Testis (tissue), 2 donors: ENCODE measurements at regions not wholly inside any gene's neighbourhood (a gene's known extent, or its start where the extent isn't known, plus 50 kb on each side); places are given as distances from the start of the nearest gene placed in this dataset.

Source experiments
- DNase-seq: peaks from one replicate; pipeline ENCODE4 v3.0.0-alpha.2; 2019
- H3K27ac ChIP-seq, 2 donors: fragments of 200-600 bp; sonication (generic); one replicate each; pipeline ENCODE4 v1.5.1; 2019
- H3K27me3 ChIP-seq: fragments of 200-600 bp; sonication (generic); one replicate; pipeline ENCODE4 v1.5.1; 2019
- H3K36me3 ChIP-seq: fragments of 200-600 bp; sonication (generic); one replicate; pipeline ENCODE4 v1.5.1; 2017; ENCODE audit warnings: low read depth; ENCODE audit errors: missing control alignments
- H3K4me1 ChIP-seq: fragments of 200-600 bp; sonication (generic); one replicate; pipeline ENCODE4 v1.5.1; 2019
- H3K4me3 ChIP-seq, 2 donors: fragments of 200-600 bp; sonication (generic); one replicate each; pipeline ENCODE4 v1.5.1; 2017 to 2019
- H3K9me3 ChIP-seq: fragments of 200-600 bp; sonication (generic); one replicate; pipeline ENCODE4 v1.5.1; 2017
- POLR2A ChIP-seq: fragments of 450-650 bp; IDR thresholded peaks from one replicate; pipeline ENCODE4 v1.6.1; 2017; ENCODE audit warnings: antibody characterized with exemption, mild to moderate bottlenecking, moderate library complexity
- WGBS, 2 donors: methylation state at CpG; one replicate each; pipeline ENCODE4 v1.1.5; 2018; 5-methylcytosine and 5-hydroxymethylcytosine counted together
- intact Hi-C: fragments of 100-400 bp; cut with DNase I; formaldehyde crosslinking; loops from one replicate; pipeline ENCODE4 v1.15.1; 2023; ENCODE audit warnings: low total_unique reads
- TF ChIP-seq, protein P1 (sequence below), 3 experiments: fragments of 450-650 bp in 2 of 3; fragments of 200-600 bp in 1 of 3; sonication (generic) in 1 of 3; IDR thresholded peaks; one replicate each; pipeline ENCODE4 v1.5.1; 2016 to 2019; ENCODE audit warnings: antibody characterized with exemption in 3 of 3, mild to moderate bottlenecking in 2 of 3, moderate library complexity in 1 of 3

DNA sequence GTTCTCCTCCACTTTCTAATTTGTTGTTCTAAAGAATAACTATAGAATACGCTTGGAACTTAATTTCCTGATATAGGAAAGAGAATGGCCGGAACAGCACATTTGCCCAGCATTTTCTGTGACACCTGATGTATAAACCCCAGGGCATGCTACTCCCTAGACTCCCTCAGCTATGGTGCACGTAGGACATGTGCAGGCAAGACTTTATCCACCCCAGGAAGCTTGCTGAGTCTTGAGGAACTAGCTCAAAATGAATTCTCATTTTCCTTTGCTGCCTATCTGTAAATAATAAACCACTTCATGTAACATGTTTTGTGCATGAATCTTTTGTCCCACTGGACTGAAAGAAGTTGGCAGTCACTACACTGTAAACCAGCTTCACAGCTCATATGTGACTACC lies 535.8 kb upstream of the SLITRK1 start:
- no peaks in the 10 kb centered on the region for H3K27me3 ChIP-seq
- H3K4me1 ChIP-seq, result no peaks in the 10 kb centered on the region
- no peak for DNase-seq
- H3K36me3 ChIP-seq, result no peaks in the 10 kb centered on the region
- WGBS, 2 donors, result 67 to 93% methylated on average over 3 of the region's 3 CpGs
- intact Hi-C loops, result no loop called here
- H3K9me3 ChIP-seq, result no peaks in the 10 kb centered on the region
- H3K4me3 ChIP-seq, result no peak overlapping the region
- no peak overlapping the region for H3K27ac ChIP-seq
- TF ChIP-seq, protein P1, sequence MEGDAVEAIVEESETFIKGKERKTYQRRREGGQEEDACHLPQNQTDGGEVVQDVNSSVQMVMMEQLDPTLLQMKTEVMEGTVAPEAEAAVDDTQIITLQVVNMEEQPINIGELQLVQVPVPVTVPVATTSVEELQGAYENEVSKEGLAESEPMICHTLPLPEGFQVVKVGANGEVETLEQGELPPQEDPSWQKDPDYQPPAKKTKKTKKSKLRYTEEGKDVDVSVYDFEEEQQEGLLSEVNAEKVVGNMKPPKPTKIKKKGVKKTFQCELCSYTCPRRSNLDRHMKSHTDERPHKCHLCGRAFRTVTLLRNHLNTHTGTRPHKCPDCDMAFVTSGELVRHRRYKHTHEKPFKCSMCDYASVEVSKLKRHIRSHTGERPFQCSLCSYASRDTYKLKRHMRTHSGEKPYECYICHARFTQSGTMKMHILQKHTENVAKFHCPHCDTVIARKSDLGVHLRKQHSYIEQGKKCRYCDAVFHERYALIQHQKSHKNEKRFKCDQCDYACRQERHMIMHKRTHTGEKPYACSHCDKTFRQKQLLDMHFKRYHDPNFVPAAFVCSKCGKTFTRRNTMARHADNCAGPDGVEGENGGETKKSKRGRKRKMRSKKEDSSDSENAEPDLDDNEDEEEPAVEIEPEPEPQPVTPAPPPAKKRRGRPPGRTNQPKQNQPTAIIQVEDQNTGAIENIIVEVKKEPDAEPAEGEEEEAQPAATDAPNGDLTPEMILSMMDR (IDR thresholded peaks at IDR 0.05), result no peak
- TF ChIP-seq POLR2A, result no peak

- WGBS, 2 donors, result 74 to 80% methylated on average over 1 of the region's 1 CpG
- intact Hi-C loops, result no loop called here
Observed at GRCh38 chr13:84417416-84417815, 535.1 kb upstream of the SLITRK1 start.

DNA sequence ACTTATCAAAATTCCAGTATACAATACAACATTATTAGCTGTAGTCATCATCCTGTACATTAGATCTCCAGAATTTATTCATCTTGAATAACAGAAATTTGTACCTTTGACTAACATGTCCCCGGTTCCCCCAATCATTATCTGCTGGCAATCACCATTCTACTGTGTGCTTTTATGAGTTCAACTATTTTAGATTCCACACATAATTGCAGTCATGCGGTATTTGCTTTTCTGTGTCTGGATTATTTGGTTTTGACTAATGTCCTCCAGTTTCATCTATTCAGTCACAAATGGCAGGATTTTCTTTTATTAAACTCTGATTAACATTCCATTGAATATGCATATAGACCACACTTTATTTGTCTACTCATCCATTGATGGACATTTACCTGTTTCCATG lies 530.7 kb upstream of the SLITRK1 start:
- intact Hi-C loops, result no loop called here
- Histone ChIP-seq H3K9me3 (no peaks in the 10 kb centered on the region), H3K27ac (no peak overlapping the region), H3K4me3 (no peak overlapping the region), H3K27me3 (no peaks in the 10 kb centered on the region), H3K36me3 (no peaks in the 10 kb centered on the region), H3K4me1 (no peaks in the 10 kb centered on the region)
- no peak for DNase-seq
- 94 to 97% methylated on average over 2 of the region's 2 CpGs for WGBS, 2 donors
- no peak for TF ChIP-seq POLR2A
- TF ChIP-seq, protein P1 (IDR thresholded peaks at IDR 0.05), result no peak

More at GRCh38 chr13:84417416-84417815, 535.1 kb upstream of the SLITRK1 start:
- DNase-seq, result no peak
- TF ChIP-seq, protein P1 (IDR thresholded peaks at IDR 0.05), result no peak
- no peak for TF ChIP-seq POLR2A
- Histone ChIP-seq H3K4me1 (no peaks in the 10 kb centered on the region), H3K4me3 (no peak overlapping the region), H3K9me3 (no peaks in the 10 kb centered on the region), H3K27ac (no peak overlapping the region), H3K36me3 (no peaks in the 10 kb centered on the region), H3K27me3 (no peaks in the 10 kb centered on the region)

- no peak overlapping the region for H3K27ac ChIP-seq
- no peaks in the 10 kb centered on the region for H3K36me3 ChIP-seq
- H3K4me3 ChIP-seq, result no peak overlapping the region
- TF ChIP-seq POLR2A, result no peak
- TF ChIP-seq, protein P1 (IDR thresholded peaks at IDR 0.05), result no peak
- intact Hi-C loops, result no loop called here
- no peak for DNase-seq
- no peaks in the 10 kb centered on the region for H3K27me3 ChIP-seq
- WGBS, 2 donors, result 76 to 89% methylated on average over 1 of the region's 1 CpG
- H3K9me3 ChIP-seq, result no peaks in the 10 kb centered on the region
- H3K4me1 ChIP-seq, result no peaks in the 10 kb centered on the region
Observed at GRCh38 chr13:84405286-84405685, 523.0 kb upstream of the SLITRK1 start.

DNA sequence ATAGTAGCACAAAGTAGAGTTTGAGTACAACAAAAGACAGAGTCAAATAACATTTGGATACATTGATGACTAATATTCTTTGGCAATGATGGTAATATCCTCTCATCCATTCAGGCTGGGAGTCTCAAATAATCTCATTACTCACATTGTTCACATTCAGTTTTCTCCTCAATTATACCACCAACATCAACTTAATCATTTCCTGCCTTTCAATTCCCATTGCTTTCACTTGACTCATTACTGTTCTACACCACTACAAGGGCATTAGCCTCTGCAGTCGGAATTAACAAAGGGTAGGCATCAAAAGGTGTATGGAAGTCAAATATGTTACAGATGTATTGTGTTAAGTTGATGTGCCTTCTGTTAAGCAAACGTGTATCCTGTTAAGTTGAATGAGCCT lies 518.4 kb upstream of the SLITRK1 start:
- intact Hi-C loops, result no loop called here
- Histone ChIP-seq H3K4me3 (no peak overlapping the region), H3K4me1 (no peaks in the 10 kb centered on the region), H3K27ac (no peak overlapping the region), H3K27me3 (no peaks in the 10 kb centered on the region), H3K36me3 (no peaks in the 10 kb centered on the region), H3K9me3 (no peaks in the 10 kb centered on the region)
- DNase-seq, result no peak
- no peak for TF ChIP-seq POLR2A
- TF ChIP-seq, protein P1 (IDR thresholded peaks at IDR 0.05), result no peak
- 72 to 75% methylated on average over 2 of the region's 2 CpGs for WGBS, 2 donors
